ENCODE measurements at regions not wholly inside any gene's neighbourhood (a gene's known extent, or its start where the extent isn't known, plus 50 kb on each side); places are given as distances from the start of the nearest gene placed in this dataset.
"Not testable (repeated sequence)": the region's sequence is repeated elsewhere in the genome, so short reads cannot be mapped to it uniquely, and the experiment has no call there.

DNA sequence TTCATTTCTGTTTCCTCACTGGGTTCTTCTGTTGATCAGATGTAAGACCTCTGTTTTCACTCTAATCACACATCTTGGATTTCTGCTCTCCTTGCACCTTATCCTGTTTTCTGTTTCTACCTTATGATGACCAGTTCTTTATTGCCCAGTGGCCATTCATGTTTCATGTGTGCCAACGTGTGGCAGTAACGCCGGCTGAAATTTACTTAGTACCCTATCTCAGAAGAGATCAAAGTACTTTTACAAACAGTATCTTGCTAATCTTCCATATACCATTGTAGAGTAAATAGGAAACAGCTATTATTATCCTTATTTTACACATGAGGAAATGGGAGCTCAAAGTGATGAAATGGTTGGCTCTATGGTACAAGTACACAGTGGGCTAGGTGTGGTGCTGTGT, 74.0 kb downstream of the GATA3 start:
- H3K27ac ChIP-seq (ENCODE audit: low read depth, low read length) = no peak overlapping the region
- WGBS, 3 donors = 75 to 94% (median 76%) methylated on average over 3 of the region's 3 CpGs

DNA sequence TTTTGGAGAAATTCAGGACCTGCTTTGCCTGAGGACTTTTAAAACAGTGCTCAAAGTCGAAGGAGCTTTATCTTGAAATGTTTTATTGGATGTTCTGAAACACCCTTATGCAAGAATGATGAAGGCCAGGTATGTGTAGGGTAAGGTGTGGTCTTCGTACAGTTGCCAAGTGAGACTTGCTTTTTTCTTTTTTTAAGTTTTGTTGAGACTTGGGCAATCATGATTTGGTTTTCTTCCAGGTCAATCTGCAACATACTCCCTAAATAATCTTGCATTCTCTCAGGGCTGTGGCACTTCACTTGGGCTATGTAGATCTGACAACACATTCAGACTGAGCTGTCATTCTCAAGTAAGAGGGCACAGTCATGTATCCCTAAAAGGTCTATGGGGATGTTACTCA, 75.0 kb downstream of the GATA3 start:
- H3K27ac ChIP-seq (ENCODE audit: low read depth, low read length) = no peak overlapping the region
- WGBS, 3 donors = 65 to 83% (median 76%) methylated on average over 2 of the region's 2 CpGs

DNA sequence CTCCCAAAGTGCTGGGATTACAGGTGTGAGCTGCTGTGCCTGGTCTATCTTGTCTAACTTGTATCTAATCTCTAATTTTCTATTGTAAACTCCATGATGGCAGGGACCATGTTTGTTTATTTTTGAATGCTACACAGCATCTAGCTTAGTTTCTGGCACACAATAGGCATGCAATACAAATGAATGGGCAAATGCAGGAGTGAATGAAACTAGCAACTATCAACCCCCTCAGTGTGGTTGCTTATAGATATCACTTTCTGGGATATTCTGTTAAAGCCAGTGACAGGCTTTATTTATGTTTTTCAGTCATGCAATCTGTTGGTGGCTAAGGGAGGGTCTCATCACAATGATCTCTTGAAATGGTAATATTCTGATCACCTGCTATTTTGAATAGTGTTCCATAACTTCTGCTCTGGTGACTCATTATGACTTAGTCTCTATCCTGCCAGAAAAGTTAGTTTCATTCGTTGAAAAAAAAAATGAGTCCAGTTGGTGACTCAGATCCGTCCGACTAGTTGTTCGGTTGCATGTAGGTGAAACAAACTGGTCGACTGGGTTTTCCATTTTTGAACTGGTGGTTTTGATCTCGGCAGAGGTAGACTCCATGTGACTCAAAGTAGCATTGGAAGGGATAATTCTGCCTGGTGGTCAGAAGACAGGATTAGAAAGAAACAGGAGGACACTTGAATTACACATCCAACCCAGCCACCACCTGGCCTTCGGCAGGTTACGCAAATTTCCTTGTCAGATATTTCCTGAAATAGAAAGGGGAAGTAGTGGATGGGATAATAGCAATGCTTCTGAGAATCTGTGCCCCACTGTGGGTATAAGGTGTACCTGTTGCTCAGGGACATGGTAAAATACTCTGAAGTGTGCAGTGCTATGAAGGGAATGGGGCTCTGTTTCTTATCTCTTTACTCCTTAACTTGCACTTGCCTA, 76.8 kb downstream of the GATA3 start:
- 65 to 79% (median 71%) methylated on average over 8 of the region's 8 CpGs for WGBS, 3 donors
- H3K27ac ChIP-seq (ENCODE audit: low read depth, low read length) = no peak overlapping the region

DNA sequence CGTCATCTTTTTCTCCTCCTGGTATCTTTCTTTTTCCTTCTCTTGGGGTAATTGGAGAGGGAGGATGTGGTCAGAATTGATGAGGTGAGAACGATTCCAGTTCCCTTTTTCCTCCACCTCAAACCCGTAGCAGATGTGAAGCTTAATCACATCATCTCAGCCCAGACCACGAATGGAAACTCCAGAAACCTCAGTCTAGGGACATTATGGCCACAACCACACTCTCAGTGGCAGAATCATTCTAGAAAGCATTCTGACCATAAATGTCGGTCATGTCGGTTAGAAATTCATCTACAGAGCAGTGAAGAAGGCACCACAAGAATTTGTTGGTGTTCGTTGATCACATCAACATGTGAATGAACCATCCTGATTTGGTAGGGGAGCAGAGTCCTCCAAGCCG, 78.7 kb downstream of the GATA3 start:
- WGBS, 3 donors = 53 to 69% (median 53%) methylated on average over 8 of the region's 8 CpGs
- H3K27ac ChIP-seq (ENCODE audit: low read depth, low read length) = no peak overlapping the region

DNA sequence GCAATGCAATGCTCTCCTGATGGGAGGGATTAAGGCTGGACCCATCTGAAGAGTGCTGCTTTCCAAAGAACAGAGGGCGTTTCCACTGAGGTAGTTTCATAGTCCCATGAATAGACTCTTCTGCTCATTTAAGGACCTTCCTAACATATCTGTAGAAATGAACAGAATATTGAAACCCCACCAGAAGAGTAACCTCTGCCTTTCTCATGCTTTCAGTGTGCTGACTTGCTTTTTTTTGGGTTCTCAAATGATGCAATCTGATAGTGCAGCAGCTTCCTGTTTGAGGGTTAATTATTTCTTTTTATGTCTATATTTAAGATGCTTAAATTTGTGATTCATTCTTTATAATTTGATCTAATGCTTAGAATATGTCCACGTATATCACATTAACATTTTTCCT, 82.2 kb downstream of the GATA3 start:
- 60 to 68% (median 60%) methylated on average over 2 of the region's 2 CpGs for WGBS, 3 donors
- no peak overlapping the region for H3K27ac ChIP-seq (ENCODE audit: low read depth, low read length)

DNA sequence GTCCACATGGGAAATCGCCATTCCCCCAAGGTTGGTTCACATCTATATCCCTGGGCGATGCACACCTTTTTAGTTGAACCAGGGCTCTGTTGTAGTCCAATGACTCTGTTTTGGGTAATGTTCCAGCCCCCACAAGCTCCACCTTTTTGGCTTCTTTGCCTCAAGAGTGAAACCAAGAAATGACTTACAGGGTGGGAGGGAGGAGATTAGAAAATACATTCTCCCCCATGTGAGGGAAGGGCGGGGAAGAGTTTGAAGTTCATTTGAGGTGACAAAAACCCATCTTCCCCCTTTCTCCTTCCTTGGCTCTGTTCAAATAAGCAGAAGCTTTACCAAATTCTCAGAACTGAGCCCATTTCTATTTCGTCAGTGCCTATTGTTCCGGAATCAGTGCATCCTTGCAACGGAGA, 82.8 kb downstream of the GATA3 start:
- WGBS, 3 donors = 71 to 79% (median 77%) methylated on average over 6 of the region's 6 CpGs
- H3K27ac ChIP-seq (ENCODE audit: low read depth, low read length) = no peak overlapping the region

DNA sequence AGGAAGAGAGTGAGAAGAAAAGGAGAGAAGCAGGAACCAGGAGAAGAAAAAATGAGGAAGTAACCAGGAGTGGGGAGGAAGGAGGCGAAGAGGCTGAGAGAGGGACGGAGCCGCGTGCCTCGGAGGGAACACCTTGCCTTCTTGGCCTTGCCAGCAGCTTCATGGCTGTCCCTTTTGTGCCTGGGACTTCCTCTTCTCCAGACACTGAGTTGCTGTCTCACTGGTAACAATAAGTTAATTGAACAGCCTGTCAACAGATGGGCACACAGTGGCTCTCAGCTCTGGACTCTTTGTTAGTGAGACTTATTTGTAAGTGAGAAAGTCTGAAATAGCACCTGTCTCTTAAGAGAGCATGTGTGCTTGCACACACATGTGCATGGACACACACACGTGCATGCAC, 83.2 kb downstream of the GATA3 start:
- 55 to 69% (median 59%) methylated on average over 6 of the region's 6 CpGs for WGBS, 3 donors
- no peak overlapping the region for H3K27ac ChIP-seq (ENCODE audit: low read depth, low read length)

DNA sequence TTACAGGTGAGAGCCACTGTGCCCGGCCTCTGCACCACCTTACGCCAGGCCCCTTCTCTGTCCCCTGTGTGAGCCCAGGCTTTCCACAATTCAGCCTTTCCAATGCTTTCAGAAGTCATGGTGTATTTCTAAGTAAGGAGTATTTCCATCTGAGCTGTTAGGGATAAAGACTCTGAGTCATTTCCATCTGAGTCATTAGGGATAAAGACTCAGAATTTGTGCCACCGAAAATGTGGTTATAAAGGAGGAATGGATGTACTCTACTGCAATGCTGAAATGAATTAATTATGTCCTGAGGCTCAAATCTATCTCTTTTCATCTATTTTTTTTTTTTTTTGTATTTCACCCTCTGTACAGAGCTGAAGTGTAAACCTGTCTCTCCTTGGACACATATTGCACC, 84.0 kb downstream of the GATA3 start:
- WGBS, 3 donors = 78 to 94% (median 89%) methylated on average over 3 of the region's 3 CpGs
- no peak overlapping the region for H3K27ac ChIP-seq (ENCODE audit: low read depth, low read length)

DNA sequence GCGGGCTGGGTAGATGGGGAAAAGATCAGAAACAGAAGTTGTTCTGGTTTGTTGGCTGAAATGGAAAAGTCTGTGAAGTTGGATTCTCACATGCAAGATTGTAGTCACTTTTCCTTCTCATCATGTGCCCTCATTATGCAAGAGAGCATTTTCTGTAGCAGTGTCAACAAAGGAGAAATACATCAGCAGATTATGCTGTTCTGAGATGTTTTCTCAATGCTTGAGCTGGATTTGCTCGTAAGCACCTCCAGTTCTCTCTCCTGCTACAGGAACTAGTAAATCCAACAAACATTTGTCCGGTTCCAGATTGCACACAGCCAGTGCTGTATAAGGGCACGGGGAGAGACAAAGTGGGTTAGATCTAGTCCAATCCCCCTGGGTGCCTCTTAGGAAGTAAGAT, 90.0 kb downstream of the GATA3 start:
- 59 to 78% (median 72%) methylated on average over 4 of the region's 4 CpGs for WGBS, 3 donors
- no peak overlapping the region for H3K27ac ChIP-seq (ENCODE audit: low read depth, low read length)

DNA sequence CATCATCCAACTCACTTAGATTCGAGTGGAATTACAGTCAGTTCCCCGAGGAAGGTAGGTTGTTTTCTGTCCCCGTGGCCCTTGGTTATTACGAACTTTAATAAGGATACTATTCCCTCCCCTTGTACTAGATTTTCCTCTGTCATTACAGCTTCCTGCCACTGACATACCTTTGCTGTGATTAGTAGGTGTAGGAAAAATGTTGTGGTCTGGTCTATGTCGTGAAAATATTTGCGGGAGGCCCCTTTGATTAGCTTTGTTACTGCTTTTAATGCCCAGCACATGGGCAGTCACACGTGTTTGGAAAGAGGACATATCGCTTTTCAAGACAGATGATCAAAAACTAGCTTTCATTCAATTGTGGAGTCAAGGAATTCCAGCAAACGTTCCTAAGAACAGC, 92.2 kb downstream of the GATA3 start:
- 51 to 62% (median 55%) methylated on average over 9 of the region's 9 CpGs for WGBS, 3 donors
- H3K27ac ChIP-seq (ENCODE audit: low read depth, low read length) = no peak overlapping the region

DNA sequence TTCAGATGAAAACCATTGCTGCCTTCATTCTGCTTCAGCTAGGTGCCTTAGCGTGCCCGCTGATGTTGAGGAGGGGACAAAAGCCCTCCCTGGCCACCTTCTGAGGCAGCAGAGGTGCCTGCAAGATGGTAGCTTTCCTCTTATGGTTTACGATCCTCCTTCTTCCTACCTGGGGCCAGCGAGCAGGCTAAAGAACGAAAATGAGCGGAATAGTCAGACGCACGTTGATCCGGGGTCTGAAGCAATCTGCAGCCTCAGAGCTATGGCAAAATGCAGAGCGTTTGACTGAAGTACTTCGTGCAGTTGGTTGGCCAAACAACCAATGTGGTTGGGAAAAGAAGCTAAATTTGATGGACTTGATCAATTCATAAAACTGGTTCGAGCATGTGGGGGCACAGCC, 95.5 kb downstream of the GATA3 start:
- WGBS, 3 donors = 80 to 96% (median 86%) methylated on average over 11 to 12 of the region's 12 CpGs
- H3K27ac ChIP-seq (ENCODE audit: low read depth, low read length) = no peak overlapping the region

DNA sequence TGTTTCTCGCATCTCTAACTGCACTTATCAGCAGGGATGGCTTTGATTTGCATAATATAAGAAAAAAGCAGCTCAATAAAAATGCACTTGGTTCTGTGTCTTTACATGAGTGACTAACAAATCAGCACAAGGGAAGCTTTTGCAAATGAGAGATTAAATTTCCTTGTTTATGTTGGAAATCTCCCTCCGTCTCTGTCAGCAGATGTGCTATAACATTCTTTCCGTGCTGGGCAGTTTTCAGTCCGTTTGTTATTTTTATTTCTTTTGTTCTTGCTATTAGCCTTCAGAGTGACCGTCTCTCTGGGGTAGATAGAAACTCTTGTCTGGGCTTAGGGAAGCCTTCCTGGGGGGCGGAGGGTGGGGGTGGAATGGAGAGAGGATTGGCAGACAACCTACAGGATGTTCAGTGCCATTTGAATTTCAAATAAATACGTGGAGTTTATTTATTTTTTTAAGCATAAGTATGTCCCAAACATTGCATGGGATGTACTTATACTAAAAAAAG, 96.0 kb downstream of the GATA3 start:
- WGBS, 3 donors = 64 to 71% (median 67%) methylated on average over 7 of the region's 7 CpGs
- no peak overlapping the region for H3K27ac ChIP-seq (ENCODE audit: low read depth, low read length)

DNA sequence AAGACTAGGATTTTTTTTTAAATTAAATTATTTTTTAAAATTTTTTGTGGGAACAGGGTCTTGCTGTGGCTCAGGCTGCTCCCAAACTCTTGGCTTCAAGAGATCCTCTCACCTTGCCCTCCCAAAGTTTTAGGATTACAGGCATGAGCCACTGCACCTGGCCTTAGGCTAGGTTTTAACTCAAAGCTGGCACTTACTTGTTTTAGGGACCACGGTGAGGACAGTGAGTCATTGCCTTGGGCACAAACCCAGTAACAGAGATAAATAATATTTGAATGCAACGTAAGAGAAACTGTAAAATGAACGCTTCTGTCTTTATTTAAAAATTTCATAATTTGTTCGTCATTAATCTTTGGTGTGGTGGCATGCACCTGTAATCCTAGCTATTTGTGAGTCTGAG, 96.6 kb downstream of the GATA3 start:
- no peak overlapping the region for H3K27ac ChIP-seq (ENCODE audit: low read depth, low read length)
- 77 to 83% (median 82%) methylated on average over 4 of the region's 4 CpGs for WGBS, 3 donors

DNA sequence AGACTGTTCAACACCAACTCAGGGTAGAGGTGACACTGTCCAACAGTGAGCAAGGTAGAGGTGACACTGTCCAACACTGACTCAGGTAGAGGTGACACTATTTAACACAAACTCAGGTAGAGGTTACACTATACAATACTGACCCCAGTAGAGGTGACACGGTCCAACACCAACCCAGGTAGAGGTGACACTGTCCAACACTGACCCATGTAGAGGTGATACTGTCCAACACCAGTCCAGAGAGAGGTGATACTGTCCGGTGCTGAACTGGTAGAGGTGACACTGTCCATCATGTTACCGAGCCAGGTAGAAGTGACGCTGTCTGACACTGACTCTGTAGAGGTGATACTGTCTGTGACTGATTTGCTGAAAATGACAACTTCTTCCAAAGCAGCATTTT, 102.4 kb downstream of the GATA3 start:
- WGBS, 3 donors = 88 to 97% (median 95%) methylated on average over 4 of the region's 4 CpGs
- H3K27ac ChIP-seq (ENCODE audit: low read depth, low read length) = no peak overlapping the region

DNA sequence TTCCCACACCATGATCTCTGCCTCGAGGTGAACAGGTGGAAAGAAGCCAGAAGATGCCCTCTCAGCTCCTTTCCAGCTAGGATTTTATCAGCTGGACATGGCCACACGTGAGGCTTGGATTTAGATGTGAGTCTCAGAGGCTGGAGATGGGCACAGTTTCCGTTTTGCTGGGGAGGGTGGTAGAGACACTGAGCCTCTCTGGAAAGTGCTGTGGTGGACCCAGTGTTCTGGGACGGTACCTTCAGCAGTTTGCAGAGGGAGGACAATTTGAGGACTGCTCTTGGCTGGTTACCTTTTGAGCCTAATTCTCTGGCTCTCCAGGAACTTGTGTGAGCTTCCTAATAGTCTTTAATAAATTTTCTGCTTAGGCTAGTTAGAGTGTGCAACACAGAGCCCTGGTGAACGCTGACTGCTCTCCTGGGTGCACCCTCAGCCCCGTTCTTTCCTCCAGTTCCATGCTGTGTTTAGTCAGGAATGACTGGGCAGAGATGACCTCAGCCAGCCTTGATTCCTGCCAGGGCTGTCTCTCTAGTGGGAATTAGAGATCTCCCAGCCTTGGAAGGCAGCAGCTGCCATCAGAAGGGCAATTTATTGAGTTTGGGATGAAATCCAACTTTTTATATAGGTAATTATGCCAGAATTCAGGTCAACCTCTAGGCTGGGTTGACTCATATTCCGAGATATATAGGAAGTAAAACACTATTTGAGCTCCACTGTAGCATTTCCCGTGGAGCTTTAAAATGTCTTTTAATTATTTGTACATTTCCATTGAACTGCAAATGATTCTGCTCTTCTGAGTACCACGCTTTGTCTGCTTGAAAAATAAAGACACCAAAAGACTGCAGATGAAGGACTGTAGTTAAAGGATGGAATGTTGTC, 103.9 kb downstream of the GATA3 start:
- 54 to 72% (median 58%) methylated on average over 9 of the region's 9 CpGs for WGBS, 3 donors
- H3K27ac ChIP-seq (ENCODE audit: low read depth, low read length) = no peak overlapping the region

DNA sequence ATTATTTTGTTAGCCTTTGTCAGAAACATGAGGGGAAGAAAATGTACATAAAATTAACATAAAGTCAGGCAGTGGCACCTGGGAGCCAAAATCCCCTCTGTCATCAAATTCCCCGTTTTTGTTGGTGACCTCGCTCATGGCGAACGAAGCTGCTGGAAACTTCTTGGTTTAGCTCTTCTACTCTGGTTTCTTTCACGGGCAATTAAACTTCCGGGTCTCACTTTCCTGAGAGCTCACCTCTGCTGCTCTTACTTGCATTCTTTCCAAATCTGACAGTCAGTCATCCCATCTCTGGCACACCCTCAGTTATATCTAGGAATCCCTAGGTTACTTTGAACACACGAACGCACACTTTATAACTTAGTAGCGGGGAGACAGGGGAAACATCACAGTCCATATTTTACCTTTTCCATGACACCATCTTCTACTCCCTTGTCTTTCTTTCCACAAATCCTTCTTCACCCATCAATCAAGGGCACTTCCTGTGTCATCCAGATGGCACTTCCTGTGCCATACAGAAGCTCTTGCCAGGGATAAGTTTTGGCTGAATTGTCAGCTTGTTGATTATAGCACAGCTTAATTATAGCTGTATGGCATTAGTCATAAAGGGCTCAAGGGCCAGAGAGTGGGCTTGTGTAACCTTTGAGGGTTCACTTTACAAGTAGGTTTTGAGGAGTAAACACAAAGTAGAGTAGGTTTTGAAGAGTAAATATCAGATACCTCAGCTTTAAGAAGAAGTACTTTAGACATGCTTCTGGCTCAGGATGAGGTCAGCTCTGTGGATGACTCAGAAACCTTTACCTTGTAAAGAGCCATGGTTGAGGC, 105.1 kb downstream of the GATA3 start:
- H3K27ac ChIP-seq (ENCODE audit: low read depth, low read length) = no peak overlapping the region
- WGBS, 3 donors = 83 to 92% (median 88%) methylated on average over 9 of the region's 9 CpGs

DNA sequence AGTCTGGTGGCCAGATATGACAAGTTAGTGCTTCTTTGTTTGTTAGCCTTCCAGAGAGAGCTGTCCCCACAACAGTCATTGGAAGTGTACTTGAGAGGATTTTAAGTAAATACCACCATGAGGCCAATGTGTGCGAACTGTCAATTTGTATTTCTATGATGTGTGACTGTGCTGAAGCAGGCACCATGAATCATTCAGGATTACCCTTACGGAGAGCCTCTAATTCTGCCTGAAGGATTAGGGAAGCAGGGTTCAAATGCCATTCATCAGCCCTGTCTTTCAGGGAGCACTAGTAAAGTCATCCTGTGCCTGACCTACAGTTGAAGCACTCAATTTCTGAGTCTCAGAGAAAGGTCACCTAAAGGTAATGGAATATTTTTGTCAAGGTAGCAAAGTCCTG, 109.3 kb downstream of the GATA3 start:
- H3K27ac ChIP-seq (ENCODE audit: low read depth, low read length) = no peak overlapping the region
- WGBS, 3 donors = 64 to 80% (median 78%) methylated on average over 2 of the region's 2 CpGs

DNA sequence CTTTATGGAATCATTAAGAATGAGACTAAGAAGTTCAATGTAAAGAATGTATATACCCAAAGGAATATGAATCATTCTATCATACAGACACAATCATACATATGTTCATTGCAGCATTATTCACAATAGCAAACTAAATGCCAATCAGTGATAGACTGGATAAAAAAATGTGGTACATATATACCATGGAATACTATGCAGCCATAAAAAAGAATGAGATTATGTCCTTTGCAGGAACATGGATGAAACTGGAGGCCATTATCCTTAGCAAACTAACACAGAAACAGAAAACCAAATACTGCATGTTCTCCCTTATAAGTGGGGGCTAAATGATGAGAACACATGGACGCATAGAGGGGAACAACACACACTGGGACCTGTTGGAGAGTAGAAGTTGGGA, 110.2 kb downstream of the GATA3 start:
- 88 to 96% (median 92%) methylated on average over 1 of the region's 1 CpG for WGBS, 3 donors
- not testable (repeated sequence) for H3K27ac ChIP-seq (ENCODE audit: low read depth, low read length)

DNA sequence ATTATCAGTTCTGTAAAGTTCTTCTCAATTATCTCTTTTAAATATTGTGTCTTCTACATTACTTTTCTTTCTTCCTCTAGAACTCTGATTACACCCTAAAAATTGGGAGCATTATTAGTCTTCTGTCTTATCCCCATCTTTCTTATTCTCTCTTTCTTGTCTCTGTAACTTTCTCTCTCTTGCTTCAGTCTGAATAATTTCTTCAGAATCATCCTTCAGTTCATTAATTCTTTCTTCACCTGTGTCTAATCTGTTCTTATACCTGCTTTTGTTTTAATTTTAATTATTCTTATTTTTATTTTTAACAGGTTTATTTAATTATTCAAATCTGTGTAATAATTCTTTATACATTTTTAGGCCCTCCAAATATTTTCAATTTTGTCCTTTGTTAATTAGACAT, 114.3 kb downstream of the GATA3 start:
- no peak overlapping the region for H3K27ac ChIP-seq (ENCODE audit: low read depth, low read length)

Measured in adipose tissue (tissue), 3 donors.